ENCODE measurements at regions not wholly inside any gene's neighbourhood (a gene's known extent, or its start where the extent isn't known, plus 50 kb on each side); places are given as distances from the start of the nearest gene placed in this dataset.

DNA sequence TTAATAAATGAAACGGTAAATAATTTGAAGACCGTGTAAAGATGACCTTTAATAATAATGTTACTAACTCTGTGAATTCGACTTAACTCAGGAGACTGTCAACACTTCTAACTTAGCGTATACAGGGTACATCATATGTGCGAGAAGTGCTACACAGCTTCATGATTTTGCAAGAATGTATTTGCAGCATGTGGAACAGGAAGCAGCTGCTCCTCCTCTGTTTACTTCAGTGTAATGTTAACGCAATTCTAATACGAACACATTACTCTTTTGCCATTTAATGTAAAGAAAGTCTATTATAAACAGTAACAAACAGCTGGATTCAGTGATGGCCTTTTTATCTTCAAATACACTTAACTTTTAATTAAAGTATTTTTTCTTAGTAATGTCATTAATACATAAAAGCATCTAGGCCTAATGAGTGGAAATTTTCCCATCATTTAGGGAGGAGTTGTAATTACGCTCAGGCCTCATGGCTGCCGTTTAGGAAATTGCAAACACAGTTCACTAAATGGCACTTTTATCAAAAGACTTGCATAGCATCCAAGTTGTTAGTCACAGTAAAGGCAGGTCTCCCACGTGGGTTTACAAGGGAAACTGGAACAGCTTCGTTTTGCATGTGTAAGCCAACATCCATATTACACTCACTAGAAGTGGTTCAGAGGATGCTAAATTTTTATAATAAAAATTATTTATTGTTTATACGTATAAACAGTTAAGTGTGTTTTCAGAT, 635.7 kb downstream of the FBXO15 start:
- no peak for DNase-seq

DNA sequence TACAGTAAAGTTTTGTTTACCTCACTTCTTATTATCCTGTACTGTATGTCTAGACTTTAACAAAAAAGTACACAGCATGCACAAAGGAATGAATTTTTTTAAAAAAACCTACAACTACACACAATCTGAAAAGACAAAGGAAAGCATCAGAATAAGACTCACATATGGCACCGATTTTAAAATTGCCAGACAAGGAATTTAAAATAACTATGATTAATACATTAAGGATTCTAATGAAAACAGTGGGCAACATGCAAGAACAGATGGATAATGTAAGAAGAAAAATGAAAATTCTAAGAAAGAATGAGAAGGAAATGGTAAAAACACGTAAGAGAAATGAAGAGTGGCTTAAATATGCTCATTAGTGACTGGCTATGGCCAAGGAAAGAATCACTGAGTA, 638.2 kb downstream of the FBXO15 start:
- DNase-seq: no peak

GRCh38 chr18:73503326-73503725, 635.5 kb upstream of the NETO1 start:
- no peak for DNase-seq

DNA sequence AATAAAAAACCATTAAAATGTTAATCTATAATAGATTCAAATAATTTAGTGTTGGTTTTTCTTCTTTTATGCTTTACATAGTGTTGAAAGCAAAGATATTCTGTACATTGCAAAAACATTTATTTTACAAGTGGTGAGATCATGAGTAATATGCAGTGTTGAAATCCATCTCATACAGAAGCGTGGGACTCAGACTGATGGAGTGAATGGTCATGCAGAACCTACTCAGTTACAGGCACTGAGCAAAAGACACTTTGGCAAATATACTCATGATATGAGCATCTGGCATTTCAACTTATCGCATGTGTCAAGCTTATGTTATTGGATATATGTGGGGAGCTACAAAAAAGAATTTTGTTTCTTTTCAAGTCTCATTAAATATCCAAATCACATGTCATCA, 620.2 kb upstream of the NETO1 start:
- no peak for DNase-seq

DNA sequence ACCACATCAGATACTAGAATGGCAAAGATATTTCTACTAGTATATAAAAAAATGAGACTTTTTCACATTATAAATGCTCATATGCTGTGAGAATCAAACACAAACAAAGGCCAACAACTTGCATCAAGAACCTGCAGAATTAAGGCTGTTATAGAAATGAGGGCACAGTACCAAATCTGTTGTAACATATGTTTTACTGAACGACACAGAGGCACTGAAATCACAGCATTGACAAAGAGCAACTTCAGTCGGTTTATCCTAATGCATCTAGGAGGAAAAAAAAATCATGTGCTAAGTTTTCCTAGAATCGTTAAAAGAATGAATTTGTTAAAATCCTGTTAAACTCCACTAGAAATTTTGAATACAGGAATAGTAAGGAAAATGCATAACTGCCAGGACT, 617.4 kb upstream of the NETO1 start:
- no peak for DNase-seq

DNA sequence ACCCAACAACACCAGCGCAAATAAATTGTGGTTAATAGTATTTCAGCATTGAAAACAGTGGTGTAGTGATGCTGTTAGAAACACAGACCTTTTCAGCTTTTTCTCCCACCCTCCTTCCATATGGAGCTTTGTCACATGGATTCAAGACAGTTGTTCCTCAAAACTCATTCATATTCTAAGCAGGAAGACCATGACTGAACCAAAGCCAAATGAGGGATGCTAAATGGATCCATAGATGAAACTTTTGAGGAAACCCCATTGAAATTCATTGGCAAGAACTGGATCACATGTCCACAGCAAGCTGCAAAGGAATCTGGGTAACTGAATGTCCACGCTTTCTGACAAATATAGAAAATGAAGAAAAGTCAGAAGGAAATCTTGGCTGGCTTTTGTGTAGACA, 615.1 kb upstream of the NETO1 start:
- DNase-seq: no peak

GRCh38 chr18:73479477-73479876, 611.7 kb upstream of the NETO1 start:
- DNase-seq: no peak

GRCh38 chr18:73478191-73478590, 610.4 kb upstream of the NETO1 start:
- DNase-seq: no peak

DNA sequence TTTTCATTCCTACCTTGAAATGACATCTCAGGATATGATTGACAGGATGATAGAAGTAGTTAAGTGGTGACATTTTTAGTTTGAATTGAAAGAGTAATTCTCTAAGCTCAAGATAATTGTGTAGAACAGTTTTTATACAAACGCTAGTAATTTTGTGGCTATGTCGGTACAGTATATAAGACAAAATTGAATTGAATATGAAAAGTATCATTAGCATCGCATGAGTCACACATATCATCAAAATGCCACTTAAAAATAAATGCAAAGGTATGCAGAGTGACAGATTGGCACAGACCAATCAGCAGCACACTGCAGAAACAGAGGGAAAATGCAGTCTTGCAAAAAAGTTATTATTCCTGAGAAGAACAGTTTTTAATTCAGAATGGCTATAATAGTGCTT, 608.2 kb upstream of the NETO1 start:
- DNase-seq: no peak

GRCh38 chr18:73462092-73462491, 594.3 kb upstream of the NETO1 start:
- no peak for DNase-seq

GRCh38 chr18:73461780-73462059, 593.9 kb upstream of the NETO1 start:
- no peak for DNase-seq

DNA sequence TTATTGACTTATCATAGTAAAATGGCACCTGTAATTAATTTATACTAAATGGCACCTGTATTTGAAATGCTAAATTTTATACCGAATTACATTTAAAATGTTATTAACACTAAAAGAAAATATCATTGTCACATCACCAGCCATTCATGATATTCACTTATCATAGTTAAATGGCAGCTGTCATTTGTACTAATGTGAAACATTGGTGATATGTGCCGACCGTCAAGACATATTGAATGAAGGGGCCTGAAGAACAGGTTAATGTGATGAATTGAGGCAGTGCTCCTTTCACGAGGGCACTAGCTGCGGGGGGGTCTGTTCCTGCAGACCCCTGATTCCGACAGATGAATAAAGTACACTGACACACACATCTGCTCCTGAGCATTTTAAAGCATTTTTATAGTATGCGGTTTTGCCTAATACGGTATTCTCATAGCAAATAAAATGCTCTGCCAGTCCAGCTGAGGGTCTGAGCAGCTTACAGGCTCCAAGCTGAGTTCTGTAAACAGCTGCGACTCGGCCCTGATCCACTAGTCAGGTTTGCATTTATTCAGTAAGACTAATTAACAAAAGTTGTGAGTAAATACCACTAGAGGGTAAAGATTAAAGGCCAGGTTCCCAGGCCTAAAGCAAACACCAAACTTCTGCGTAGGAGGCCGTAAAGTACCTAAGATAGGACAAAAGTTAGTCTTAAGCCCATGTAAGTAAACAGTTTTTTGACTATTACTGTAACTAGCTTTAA, 593.4 kb upstream of the NETO1 start:
- DNase-seq: no peak

- DNase-seq: no peak
Measured at GRCh38 chr18:73458186-73458964, 590.6 kb upstream of the NETO1 start.

DNA sequence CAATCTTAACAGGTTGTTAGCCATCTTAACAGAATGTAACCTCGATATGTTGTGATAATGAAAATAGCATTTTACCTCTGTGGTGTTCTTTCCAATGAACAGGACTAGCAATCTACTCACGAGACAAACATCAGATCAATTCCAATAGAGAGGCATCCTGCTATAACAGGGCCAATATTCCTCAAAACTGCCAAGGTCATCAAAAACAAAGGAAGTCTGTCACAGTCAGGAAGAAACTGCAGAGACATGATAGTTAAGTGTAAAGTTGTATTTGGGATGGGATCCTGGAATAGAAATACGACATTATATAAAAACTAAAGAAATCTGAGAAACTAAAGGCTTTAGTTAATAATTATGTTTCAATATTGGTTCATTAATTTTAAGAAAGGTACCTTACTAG, 588.9 kb upstream of the NETO1 start:
- DNase-seq: no peak

DNA sequence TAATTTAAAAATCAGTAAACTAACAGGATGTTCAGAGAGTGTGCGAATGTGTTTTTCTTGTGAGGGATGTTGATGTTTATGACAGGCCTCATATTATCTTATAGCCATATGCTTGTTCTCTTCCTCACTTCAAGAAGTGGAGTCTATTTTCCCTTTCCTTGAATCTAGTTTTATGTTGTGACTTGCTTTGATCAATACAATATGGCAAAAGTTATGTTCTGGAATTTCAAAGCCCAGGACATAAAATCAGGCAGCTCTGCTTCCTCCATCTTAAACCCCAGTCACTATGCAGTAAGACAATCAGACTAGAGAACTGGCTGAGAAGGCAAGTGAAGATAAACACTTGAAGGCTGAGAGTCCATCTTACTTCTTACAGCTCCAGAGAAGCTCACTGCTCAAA, 585.1 kb upstream of the NETO1 start:
- DNase-seq: no peak

DNA sequence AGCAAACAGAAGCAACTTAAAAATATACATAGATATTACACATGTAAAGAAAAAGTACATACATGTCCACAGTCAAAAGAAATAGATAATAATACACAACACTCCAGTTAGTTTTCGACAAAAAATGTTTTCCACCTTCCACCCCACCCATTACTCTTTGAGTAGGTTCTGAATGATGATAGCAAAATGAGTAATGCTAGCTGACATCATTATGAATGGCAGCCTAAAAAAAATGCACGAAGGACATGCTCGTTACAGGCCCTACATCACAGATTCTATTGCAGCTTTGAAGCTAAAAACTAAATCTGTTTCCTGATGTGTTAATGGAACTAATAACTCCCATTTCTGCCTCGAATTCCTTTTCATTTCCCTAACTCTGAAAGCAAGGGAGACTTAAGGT, 578.7 kb upstream of the NETO1 start:
- DNase-seq: no peak

DNA sequence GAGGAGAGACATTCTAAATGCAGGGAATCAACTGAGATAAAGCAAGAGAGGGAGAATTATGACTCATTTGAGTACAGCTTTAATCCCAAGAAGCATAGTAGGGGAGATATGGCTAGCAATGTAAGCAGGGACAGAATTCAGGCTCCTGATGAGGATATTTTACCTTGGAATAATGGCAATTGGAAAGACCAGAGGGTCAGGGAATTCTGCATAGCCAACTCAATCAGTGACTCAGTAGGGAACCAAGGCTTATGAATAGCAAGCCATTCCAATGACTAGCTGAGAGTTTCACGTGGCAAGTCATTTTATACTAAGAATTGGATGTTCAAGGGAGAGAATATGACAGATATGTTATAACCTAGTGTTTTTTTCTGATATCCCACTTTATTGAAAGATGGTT, 563.8 kb upstream of the NETO1 start:
- no peak for DNase-seq

- no peak for DNase-seq
Measured at GRCh38 chr18:73421010-73421409, 553.2 kb upstream of the NETO1 start.

GRCh38 chr18:73419531-73419930, 551.7 kb upstream of the NETO1 start:
- DNase-seq: no peak

GRCh38 chr18:73414598-73414997, 546.8 kb upstream of the NETO1 start:
- DNase-seq: no peak

GRCh38 chr18:73414069-73414468, 546.3 kb upstream of the NETO1 start:
- no peak for DNase-seq

DNA sequence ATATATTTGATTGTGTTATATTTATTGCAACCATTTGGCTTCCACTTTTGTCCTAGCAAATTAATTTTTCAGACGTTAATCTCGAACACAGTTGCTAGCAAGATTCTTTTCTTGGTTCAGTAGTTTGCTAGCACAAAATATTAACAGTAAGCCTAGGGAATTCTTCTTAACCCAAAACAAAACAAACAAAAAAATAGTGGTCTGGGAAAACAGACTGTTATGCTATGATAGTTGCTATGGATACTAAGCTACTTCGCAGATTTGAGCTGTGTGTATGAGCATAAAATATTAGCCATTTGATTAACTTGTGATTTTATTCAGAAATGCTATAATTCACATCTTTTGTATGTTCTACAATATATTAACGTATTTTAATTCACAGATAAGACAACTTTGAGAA, 541.5 kb upstream of the NETO1 start:
- DNase-seq: no peak

GRCh38 chr18:73408469-73408868, 540.7 kb upstream of the NETO1 start:
- DNase-seq: no peak

- no peak for DNase-seq
Measured at GRCh38 chr18:73407506-73407905, 539.7 kb upstream of the NETO1 start.

Measured in T1000 (cell line).